GM18511 (cell line): ENCODE measurements at regions not wholly inside any gene's neighbourhood (a gene's known extent, or its start where the extent isn't known, plus 50 kb on each side); places are given as distances from the start of the nearest gene placed in this dataset.
A peak's percentile ranks its signal among the peaks of the same experiment; 100 is the strongest.

ENCODE experiments used
- ATAC-seq: cut with Tn5 transposase; IDR thresholded peaks from one replicate; pipeline ENCODE4 v1.9.1; 2021; ENCODE audit warnings: mild to moderate bottlenecking, moderate library complexity; ENCODE audit not compliant: unreplicated experiment

- ATAC-seq = no peak
Measured at GRCh38 chr6:16978686-16979085, 123.2 kb upstream of the STMND1 start.

- ATAC-seq = no peak
Measured at GRCh38 chr6:16976385-16977183, 125.3 kb upstream of the STMND1 start.

- no peak for ATAC-seq
Measured at GRCh38 chr6:16974704-16975359, 127.0 kb upstream of the STMND1 start.

- no peak for ATAC-seq
Measured at GRCh38 chr6:16974387-16974673, 127.5 kb upstream of the STMND1 start.

GRCh38 chr6:16973545-16974386, 128.1 kb upstream of the STMND1 start:
- ATAC-seq = no peak

- ATAC-seq = no peak
Measured at GRCh38 chr6:16973051-16973450, 128.8 kb upstream of the STMND1 start.

GRCh38 chr6:16972535-16972934, 129.3 kb upstream of the STMND1 start:
- no peak for ATAC-seq

- no peak for ATAC-seq
Measured at GRCh38 chr6:16969699-16970655, 131.9 kb upstream of the STMND1 start.

GRCh38 chr6:16968101-16968500, 133.7 kb upstream of the STMND1 start:
- no peak for ATAC-seq

GRCh38 chr6:16967470-16967817, 134.4 kb upstream of the STMND1 start:
- ATAC-seq = no peak

GRCh38 chr6:16966791-16967469, 134.9 kb upstream of the STMND1 start:
- ATAC-seq = no peak

- ATAC-seq = no peak
Measured at GRCh38 chr6:16965689-16966088, 136.2 kb upstream of the STMND1 start.

- ATAC-seq = peak; percentile 91
Measured at GRCh38 chr6:16964553-16965499, 137.0 kb upstream of the STMND1 start.

- no peak for ATAC-seq
Measured at GRCh38 chr6:16961577-16961976, 140.3 kb upstream of the STMND1 start.

- ATAC-seq = no peak
Measured at GRCh38 chr6:16959789-16960188, 142.1 kb upstream of the STMND1 start.

GRCh38 chr6:16956361-16956760, 145.5 kb upstream of the STMND1 start:
- ATAC-seq = no peak

- ATAC-seq = no peak
Measured at GRCh38 chr6:16955899-16956298, 146.0 kb upstream of the STMND1 start.

GRCh38 chr6:16953905-16954304, 147.9 kb upstream of the STMND1 start:
- ATAC-seq = no peak

- ATAC-seq = no peak
Measured at GRCh38 chr6:16953446-16953845, 148.4 kb upstream of the STMND1 start.
